ENCODE measurements at regions not wholly inside any gene's neighbourhood (a gene's known extent, or its start where the extent isn't known, plus 50 kb on each side); places are given as distances from the start of the nearest gene placed in this dataset.

- DNase-seq: no peak
- no peaks in the 10 kb centered on the region for H3K36me3 ChIP-seq
- H3K9me3 ChIP-seq: no peaks in the 10 kb centered on the region
- 81 to 82% methylated on average over 14 of the region's 14 CpGs for WGBS, 2 donors
- peaks cover 0 to 5% (median 0%) of the 10 kb centered on the region in 7 donors for H3K27me3 ChIP-seq
- intact Hi-C loops (cut with DNase I): no loop called here
- no peak overlapping the region for H3K27ac ChIP-seq
- no peak for TF ChIP-seq CTCF (IDR thresholded peaks at IDR 0.05)
- no peak for ATAC-seq
- no peak overlapping the region for H3K4me3 ChIP-seq
- peaks cover 0 to 4% (median 0%) of the 10 kb centered on the region in 9 donors for H3K4me1 ChIP-seq
Observed at GRCh38 chr3:5068531-5069050, 53.5 kb upstream of the ARL8B start.

GRCh38 chr3:5069627-5070026 lies 52.5 kb upstream of the ARL8B start:
- peaks cover 0 to 5% (median 0%) of the 10 kb centered on the region in 7 donors for H3K27me3 ChIP-seq
- no peak for DNase-seq

GRCh38 chr3:5071061-5071460 lies 51.0 kb upstream of the ARL8B start:
- no peak overlapping the region for H3K4me3 ChIP-seq
- H3K4me1 ChIP-seq: peaks cover 0 to 4% (median 0%) of the 10 kb centered on the region in 9 donors
- 60 to 69% methylated on average over 7 of the region's 7 CpGs for WGBS, 2 donors
- H3K27me3 ChIP-seq: peaks cover 0 to 5% (median 0%) of the 10 kb centered on the region in 7 donors
- no peak overlapping the region for H3K27ac ChIP-seq
- DNase-seq (no peak), ATAC-seq (peak in 1 of 8 donors; percentile 23)
- intact Hi-C loops (cut with DNase I): no loop called here
- no peak for TF ChIP-seq CTCF (IDR thresholded peaks at IDR 0.05)
- no peaks in the 10 kb centered on the region for H3K9me3 ChIP-seq
- no peaks in the 10 kb centered on the region for H3K36me3 ChIP-seq

More at GRCh38 chr3:5069627-5070026, 52.5 kb upstream of the ARL8B start:
- ATAC-seq: no peak
- no peak overlapping the region for H3K4me3 ChIP-seq
- intact Hi-C loops (cut with DNase I): no loop called here
- H3K9me3 ChIP-seq: no peaks in the 10 kb centered on the region
- H3K4me1 ChIP-seq: peaks cover 0 to 4% (median 0%) of the 10 kb centered on the region in 9 donors
- TF ChIP-seq CTCF (IDR thresholded peaks at IDR 0.05): no peak
- WGBS, 2 donors: 86 to 87% methylated on average over 2 of the region's 2 CpGs
- H3K36me3 ChIP-seq: no peaks in the 10 kb centered on the region
- no peak overlapping the region for H3K27ac ChIP-seq

GRCh38 chr3:5072100-5072816 lies 49.8 kb upstream of the ARL8B start:
- no peak for TF ChIP-seq CTCF (IDR thresholded peaks at IDR 0.05)
- ATAC-seq: peak in 3 of 8 donors; percentile 14 to 88 (median 42)
- no peaks in the 10 kb centered on the region for H3K36me3 ChIP-seq
- no peak overlapping the region for H3K4me3 ChIP-seq
- no peak for DNase-seq
- H3K27ac ChIP-seq: no peak overlapping the region
- H3K27me3 ChIP-seq: peaks cover 0 to 5% (median 0%) of the 10 kb centered on the region in 7 donors
- WGBS, 2 donors: 92 to 94% methylated on average over 4 of the region's 4 CpGs
- no peaks in the 10 kb centered on the region for H3K9me3 ChIP-seq
- peaks cover 0 to 4% (median 0%) of the 10 kb centered on the region in 9 donors for H3K4me1 ChIP-seq
- intact Hi-C loops (cut with DNase I): no loop called here

Measured in heart right ventricle (tissue), 16 donors.